Astrocyte (in vitro differentiated cells and primary cell): ENCODE measurements at regions not wholly inside any gene's neighbourhood (a gene's known extent, or its start where the extent isn't known, plus 50 kb on each side); places are given as distances from the start of the nearest gene placed in this dataset.

Source experiments
- CTCF ChIP-seq: IDR thresholded peaks from 2 replicates; pipeline ENCODE4 v1.5.1; 2011; ENCODE audit warnings: low read depth, mild to moderate bottlenecking, inconsistent platforms, low read length, moderate library complexity; ENCODE audit not compliant: insufficient read depth
- EZH2 ChIP-seq: IDR thresholded peaks from 2 replicates; pipeline ENCODE4 v1.6.1; 2012; ENCODE audit warnings: mild to moderate bottlenecking, low read length, inconsistent platforms; ENCODE audit not compliant: insufficient read depth

- no peak for TF ChIP-seq CTCF
- TF ChIP-seq EZH2: no peak
These were observed 78.9 kb downstream of the ANKRD60 start for GRCh38 chr20:58149437-58150091.
